Gastrocnemius medialis (tissue), 4 donors: ENCODE measurements at regions not wholly inside any gene's neighbourhood (a gene's known extent, or its start where the extent isn't known, plus 50 kb on each side); places are given as distances from the start of the nearest gene placed in this dataset.

Experiments
- POLR2A ChIP-seq, 2 donors: fragments of 450-650 bp; IDR thresholded peaks; one replicate each; pipeline ENCODE4 v1.6.1; 2017; ENCODE audit warnings: antibody characterized with exemption in 2 of 2, mild to moderate bottlenecking in 2 of 2, moderate library complexity in 2 of 2
- TF ChIP-seq, protein P1 (sequence below), 5 experiments: fragments of 450-650 bp in 3 of 5; fragments of 200-600 bp in 2 of 5; sonication (generic) in 2 of 5; IDR thresholded peaks in 4 of 5; conservative IDR thresholded peaks in 1 of 5; 1 replicate in 4 of 5; 2 replicates in 1 of 5; pipeline ENCODE4 v1.5.1; 2016 to 2019; ENCODE audit warnings: antibody characterized with exemption in 5 of 5, mild to moderate bottlenecking in 3 of 5, moderate library complexity in 3 of 5

DNA sequence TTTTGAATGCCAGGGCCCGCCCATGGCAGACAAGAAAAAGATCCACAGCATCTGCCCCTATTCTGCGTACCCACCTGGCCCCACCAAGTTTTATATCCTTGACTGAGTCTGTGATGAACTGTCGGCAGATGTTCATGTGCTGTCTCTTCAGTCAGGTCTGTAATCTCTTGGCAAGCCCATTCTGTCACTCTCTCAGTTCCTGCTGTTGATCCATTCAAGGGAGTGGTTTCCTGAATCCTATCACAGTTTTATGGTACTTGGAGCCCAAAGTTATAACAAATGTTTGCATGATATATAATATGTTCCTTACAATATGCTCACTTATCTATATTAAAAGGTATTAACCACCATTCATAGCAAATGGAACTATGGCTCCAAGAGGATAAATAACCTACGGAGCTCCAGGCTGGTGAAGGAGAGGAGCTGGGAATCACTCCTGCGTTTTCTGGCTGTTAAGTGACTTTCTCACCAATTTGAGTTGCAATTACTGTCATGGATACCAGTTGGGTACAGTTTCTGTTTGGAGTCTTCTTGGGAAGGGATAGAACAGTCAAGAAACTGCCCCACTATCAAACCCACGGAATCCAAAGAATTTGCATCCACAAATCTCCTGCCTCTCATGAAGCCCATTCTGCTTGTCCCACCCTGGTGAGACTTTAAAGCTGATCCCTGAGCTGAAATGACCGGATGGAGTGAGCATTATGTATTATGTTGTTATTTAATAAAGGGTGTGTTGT is 103.4 kb upstream of the SPRY4 start:
- TF ChIP-seq, protein P1, sequence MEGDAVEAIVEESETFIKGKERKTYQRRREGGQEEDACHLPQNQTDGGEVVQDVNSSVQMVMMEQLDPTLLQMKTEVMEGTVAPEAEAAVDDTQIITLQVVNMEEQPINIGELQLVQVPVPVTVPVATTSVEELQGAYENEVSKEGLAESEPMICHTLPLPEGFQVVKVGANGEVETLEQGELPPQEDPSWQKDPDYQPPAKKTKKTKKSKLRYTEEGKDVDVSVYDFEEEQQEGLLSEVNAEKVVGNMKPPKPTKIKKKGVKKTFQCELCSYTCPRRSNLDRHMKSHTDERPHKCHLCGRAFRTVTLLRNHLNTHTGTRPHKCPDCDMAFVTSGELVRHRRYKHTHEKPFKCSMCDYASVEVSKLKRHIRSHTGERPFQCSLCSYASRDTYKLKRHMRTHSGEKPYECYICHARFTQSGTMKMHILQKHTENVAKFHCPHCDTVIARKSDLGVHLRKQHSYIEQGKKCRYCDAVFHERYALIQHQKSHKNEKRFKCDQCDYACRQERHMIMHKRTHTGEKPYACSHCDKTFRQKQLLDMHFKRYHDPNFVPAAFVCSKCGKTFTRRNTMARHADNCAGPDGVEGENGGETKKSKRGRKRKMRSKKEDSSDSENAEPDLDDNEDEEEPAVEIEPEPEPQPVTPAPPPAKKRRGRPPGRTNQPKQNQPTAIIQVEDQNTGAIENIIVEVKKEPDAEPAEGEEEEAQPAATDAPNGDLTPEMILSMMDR (IDR thresholded peaks at IDR 0.05 in 4 of 5, conservative IDR thresholded peaks at IDR 0.05 in 1 of 5), result no peak
- no peak for TF ChIP-seq POLR2A (IDR thresholded peaks at IDR 0.05)
